Ovary (tissue), 3 donors: ENCODE measurements at regions not wholly inside any gene's neighbourhood (a gene's known extent, or its start where the extent isn't known, plus 50 kb on each side); places are given as distances from the start of the nearest gene placed in this dataset.

Experiments used
- POLR2A ChIP-seq: fragments of 450-650 bp; IDR thresholded peaks from one replicate; pipeline ENCODE4 v1.6.1; 2017; ENCODE audit warnings: antibody characterized with exemption, mild to moderate bottlenecking, moderate library complexity
- TF ChIP-seq, protein P1 (sequence below), 3 donors: fragments of 450-650 bp in 2 of 3; fragments of 200-600 bp in 1 of 3; IDR thresholded peaks; one replicate each; pipeline versions ENCODE4 v1.5.1 to v1.8.0; 2016 to 2022; ENCODE audit warnings: antibody characterized with exemption in 3 of 3, mild to moderate bottlenecking in 1 of 3
- donor health status: DM: no; HTN: no; CAD: no.

DNA sequence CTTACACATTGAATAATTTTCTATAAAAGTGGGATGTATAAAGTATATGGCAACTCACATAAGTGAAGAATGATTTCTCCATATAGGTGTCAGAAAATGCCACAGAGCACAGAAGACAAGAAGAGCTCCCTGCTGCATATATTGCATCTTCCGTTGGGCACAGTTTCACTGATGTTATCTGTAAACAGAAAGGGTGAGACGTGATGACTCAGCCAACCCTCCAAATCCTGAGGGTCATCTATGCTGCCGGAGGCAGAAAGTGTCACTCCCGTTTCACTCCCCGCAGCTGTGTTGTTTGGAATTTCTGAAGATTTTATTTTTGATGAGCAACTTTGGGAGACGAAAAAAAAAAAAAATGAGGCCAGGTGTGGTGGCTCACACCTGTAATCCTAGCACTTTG lies 644.1 kb downstream of the C6orf118 start:
- TF ChIP-seq, protein P1, sequence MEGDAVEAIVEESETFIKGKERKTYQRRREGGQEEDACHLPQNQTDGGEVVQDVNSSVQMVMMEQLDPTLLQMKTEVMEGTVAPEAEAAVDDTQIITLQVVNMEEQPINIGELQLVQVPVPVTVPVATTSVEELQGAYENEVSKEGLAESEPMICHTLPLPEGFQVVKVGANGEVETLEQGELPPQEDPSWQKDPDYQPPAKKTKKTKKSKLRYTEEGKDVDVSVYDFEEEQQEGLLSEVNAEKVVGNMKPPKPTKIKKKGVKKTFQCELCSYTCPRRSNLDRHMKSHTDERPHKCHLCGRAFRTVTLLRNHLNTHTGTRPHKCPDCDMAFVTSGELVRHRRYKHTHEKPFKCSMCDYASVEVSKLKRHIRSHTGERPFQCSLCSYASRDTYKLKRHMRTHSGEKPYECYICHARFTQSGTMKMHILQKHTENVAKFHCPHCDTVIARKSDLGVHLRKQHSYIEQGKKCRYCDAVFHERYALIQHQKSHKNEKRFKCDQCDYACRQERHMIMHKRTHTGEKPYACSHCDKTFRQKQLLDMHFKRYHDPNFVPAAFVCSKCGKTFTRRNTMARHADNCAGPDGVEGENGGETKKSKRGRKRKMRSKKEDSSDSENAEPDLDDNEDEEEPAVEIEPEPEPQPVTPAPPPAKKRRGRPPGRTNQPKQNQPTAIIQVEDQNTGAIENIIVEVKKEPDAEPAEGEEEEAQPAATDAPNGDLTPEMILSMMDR (IDR thresholded peaks at IDR 0.05) = no peak
- no peak for TF ChIP-seq POLR2A
